Smooth muscle cell (in vitro differentiated cells): ENCODE measurements at regions not wholly inside any gene's neighbourhood (a gene's known extent, or its start where the extent isn't known, plus 50 kb on each side); places are given as distances from the start of the nearest gene placed in this dataset.

Experiments
- DNase-seq: peaks from one replicate; lab custom pipeline; 2025; ENCODE audit not compliant: unreplicated experiment; lab: John Stamatoyannopoulos, UW
- H2AFZ ChIP-seq: fragments of 200-600 bp; sonication (generic); 2 replicates; pipeline ENCODE4 v1.6.0; 2016; ENCODE audit warnings: antibody characterized with exemption, low read depth, mild to moderate bottlenecking
- H3F3A ChIP-seq: fragments of 200-600 bp; sonication (generic); 2 replicates; pipeline ENCODE4 v1.6.0; 2017; ENCODE audit warnings: antibody characterized with exemption, low read depth
- H3K27ac ChIP-seq: fragments of 200-600 bp; sonication (generic); 2 replicates; pipeline ENCODE4 v1.5.1; 2016; ENCODE audit warnings: low read depth, mild to moderate bottlenecking
- H3K27me3 ChIP-seq: fragments of 200-600 bp; sonication (generic); 2 replicates; pipeline ENCODE4 v1.6.1; 2016; ENCODE audit warnings: low read depth, mild to moderate bottlenecking
- H3K36me3 ChIP-seq: fragments of 200-600 bp; sonication (generic); 2 replicates; pipeline ENCODE4 v1.5.1; 2016; ENCODE audit warnings: low read depth
- H3K4me1 ChIP-seq: fragments of 200-600 bp; sonication (generic); 2 replicates; pipeline ENCODE4 v1.5.1; 2016; ENCODE audit warnings: low read depth
- H3K4me2 ChIP-seq: fragments of 200-600 bp; sonication (generic); 2 replicates; pipeline ENCODE4 v1.6.0; 2016; ENCODE audit warnings: mild to moderate bottlenecking
- H3K4me3 ChIP-seq: fragments of 200-600 bp; sonication (generic); 2 replicates; pipeline ENCODE4 v1.5.1; 2016; ENCODE audit warnings: mild to moderate bottlenecking
- H3K79me2 ChIP-seq: fragments of 200-600 bp; sonication (generic); 2 replicates; pipeline ENCODE4 v1.6.0; 2016; ENCODE audit warnings: low read depth, mild to moderate bottlenecking
- H3K9ac ChIP-seq: fragments of 200-600 bp; sonication (generic); 2 replicates; pipeline ENCODE4 v1.6.0; 2016; ENCODE audit warnings: low read depth
- H3K9me3 ChIP-seq: fragments of 200-600 bp; sonication (generic); replicated peaks from 2 replicates; pipeline ENCODE4 v1.5.1; 2016; ENCODE audit warnings: low read depth
- H4K20me1 ChIP-seq: fragments of 200-600 bp; sonication (generic); 2 replicates; pipeline ENCODE4 v1.6.0; 2016; ENCODE audit warnings: low read depth
- WGBS: methylation state at CpG from one replicate; pipeline ENCODE4 v1.1.7; 2016; ENCODE audit warnings: low lambda C conversion rate; 5-methylcytosine and 5-hydroxymethylcytosine counted together
- TF ChIP-seq, protein P1 (sequence below): fragments of 200-600 bp; sonication (generic); IDR thresholded peaks from 2 replicates; pipeline ENCODE4 v1.5.1; 2017; ENCODE audit warnings: borderline replicate concordance, mild to moderate bottlenecking, antibody characterized with exemption; ENCODE audit not compliant: insufficient read depth, poor library complexity, severe bottlenecking

DNA sequence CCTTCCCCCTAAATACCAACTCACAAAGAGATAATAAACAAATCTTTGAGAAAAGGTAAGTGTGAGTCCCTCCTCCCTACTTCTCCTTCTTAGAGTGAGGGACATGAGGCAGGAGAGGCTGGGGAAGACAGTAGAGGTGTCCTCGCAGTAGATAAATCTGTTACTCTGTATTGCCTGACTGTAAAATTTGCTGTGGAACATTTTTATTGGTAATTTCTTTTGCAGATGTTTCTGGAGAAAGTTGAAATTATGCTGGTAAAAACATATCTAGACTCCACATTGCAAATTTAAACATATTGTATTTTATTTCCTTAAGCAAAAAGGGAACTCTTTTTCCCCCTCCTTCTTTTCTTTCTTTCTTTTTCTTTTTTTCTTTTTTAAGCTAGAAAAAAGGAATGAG lies 58.5 kb downstream of the PLCE1 start:
- no peak for DNase-seq
- H3K27ac ChIP-seq: no peak overlapping the region

GRCh38 chr10:94052866-94053791 lies 59.4 kb downstream of the PLCE1 start:
- no peak overlapping the region for H3K4me2 ChIP-seq
- no peaks in the 10 kb centered on the region for H3F3A ChIP-seq
- H2AFZ ChIP-seq: no peak overlapping the region
- TF ChIP-seq, protein P1, sequence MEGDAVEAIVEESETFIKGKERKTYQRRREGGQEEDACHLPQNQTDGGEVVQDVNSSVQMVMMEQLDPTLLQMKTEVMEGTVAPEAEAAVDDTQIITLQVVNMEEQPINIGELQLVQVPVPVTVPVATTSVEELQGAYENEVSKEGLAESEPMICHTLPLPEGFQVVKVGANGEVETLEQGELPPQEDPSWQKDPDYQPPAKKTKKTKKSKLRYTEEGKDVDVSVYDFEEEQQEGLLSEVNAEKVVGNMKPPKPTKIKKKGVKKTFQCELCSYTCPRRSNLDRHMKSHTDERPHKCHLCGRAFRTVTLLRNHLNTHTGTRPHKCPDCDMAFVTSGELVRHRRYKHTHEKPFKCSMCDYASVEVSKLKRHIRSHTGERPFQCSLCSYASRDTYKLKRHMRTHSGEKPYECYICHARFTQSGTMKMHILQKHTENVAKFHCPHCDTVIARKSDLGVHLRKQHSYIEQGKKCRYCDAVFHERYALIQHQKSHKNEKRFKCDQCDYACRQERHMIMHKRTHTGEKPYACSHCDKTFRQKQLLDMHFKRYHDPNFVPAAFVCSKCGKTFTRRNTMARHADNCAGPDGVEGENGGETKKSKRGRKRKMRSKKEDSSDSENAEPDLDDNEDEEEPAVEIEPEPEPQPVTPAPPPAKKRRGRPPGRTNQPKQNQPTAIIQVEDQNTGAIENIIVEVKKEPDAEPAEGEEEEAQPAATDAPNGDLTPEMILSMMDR: no peak
- no peaks in the 10 kb centered on the region for H3K27me3 ChIP-seq
- 76% methylated on average over 11 of the region's 11 CpGs for WGBS
- H3K9ac ChIP-seq: no peak overlapping the region
- no peaks in the 10 kb centered on the region for H4K20me1 ChIP-seq
- no peaks in the 10 kb centered on the region for H3K79me2 ChIP-seq
- H3K4me1 ChIP-seq: no peaks in the 10 kb centered on the region
- no peak overlapping the region for H3K4me3 ChIP-seq
- DNase-seq: no peak
- H3K27ac ChIP-seq: no peak overlapping the region
- H3K36me3 ChIP-seq: no peaks in the 10 kb centered on the region
- no peaks in the 10 kb centered on the region for H3K9me3 ChIP-seq

More for the DNA sequence above, 58.5 kb downstream of the PLCE1 start:
- no peaks in the 10 kb centered on the region for H4K20me1 ChIP-seq
- H3K4me2 ChIP-seq: no peak overlapping the region
- no peak overlapping the region for H2AFZ ChIP-seq
- H3K9me3 ChIP-seq: no peaks in the 10 kb centered on the region
- no peaks in the 10 kb centered on the region for H3K79me2 ChIP-seq
- TF ChIP-seq, protein P1: no peak
- WGBS: 91% methylated on average over 1 of the region's 1 CpG
- H3K9ac ChIP-seq: no peak overlapping the region
- no peaks in the 10 kb centered on the region for H3K4me1 ChIP-seq
- H3K36me3 ChIP-seq: no peaks in the 10 kb centered on the region
- no peaks in the 10 kb centered on the region for H3F3A ChIP-seq
- H3K4me3 ChIP-seq: no peak overlapping the region
- no peaks in the 10 kb centered on the region for H3K27me3 ChIP-seq

GRCh38 chr10:94059178-94059883 lies 65.6 kb downstream of the PLCE1 start:
- Histone ChIP-seq H3K4me1 (no peaks in the 10 kb centered on the region), H3K36me3 (no peaks in the 10 kb centered on the region), H3K4me3 (no peak overlapping the region), H4K20me1 (no peaks in the 10 kb centered on the region), H2AFZ (no peak overlapping the region), H3K9ac (no peak overlapping the region), H3K27ac (no peak overlapping the region), H3K79me2 (no peaks in the 10 kb centered on the region), H3K4me2 (no peak overlapping the region), H3K27me3 (no peaks in the 10 kb centered on the region), H3K9me3 (no peaks in the 10 kb centered on the region), H3F3A (no peaks in the 10 kb centered on the region)
- 79% methylated on average over 3 of the region's 3 CpGs for WGBS
- DNase-seq: no peak
- TF ChIP-seq, protein P1: no peak
